IMR-90 (cell line): ENCODE measurements at regions not wholly inside any gene's neighbourhood (a gene's known extent, or its start where the extent isn't known, plus 50 kb on each side); places are given as distances from the start of the nearest gene placed in this dataset.

Experiments
- ATAC-seq: fragments of 200-7000 bp; cut with Tn5 transposase; 2 replicates; pipeline ENCODE4 v1.9.1; 2020; ENCODE audit warnings: low read depth, mild to moderate bottlenecking, moderate library complexity
- BruUV-seq: library from RNA; stranded (reverse); fragments of 400-500 nt; replicated peaks from 2 replicates; lab custom pipeline; 2021; lab: Mats Ljungman, UMichigan
- CTCF ChIA-PET: fragments of 300-600 bp; formaldehyde crosslinking; extraction: SDS; loops from one replicate; lab custom pipeline; 2021; ENCODE audit warnings: antibody characterized with exemption; lab: Yijun Ruan, JAX
- POLR2A ChIA-PET: fragments of 300-600 bp; sonication (Branson Sonifier 250); formaldehyde crosslinking; loops from one replicate; lab custom pipeline; 2022; ENCODE audit warnings: antibody characterized with exemption; ENCODE audit not compliant: unreplicated experiment; lab: Charles Lee
- DNase-seq: peaks from one replicate; pipeline ENCODE4 v3.0.0; 2013
- H2AFZ ChIP-seq: replicated peaks from 2 replicates; pipeline ENCODE3; 2013; ENCODE audit warnings: low read length, mild to moderate bottlenecking; ENCODE audit not compliant: poor library complexity
- H2AK5ac ChIP-seq: 2 replicates; pipeline ENCODE4 v1.6.1; 2013; ENCODE audit warnings: low read depth, low read length, inconsistent platforms
- H2AK9ac ChIP-seq: replicated peaks from 2 replicates; pipeline ENCODE3; 2013; ENCODE audit warnings: mild to moderate bottlenecking, low read depth, low read length, moderate library complexity; ENCODE audit not compliant: poor library complexity
- H2BK120ac ChIP-seq: 2 replicates; pipeline ENCODE4 v1.6.1; 2013; ENCODE audit warnings: low read depth, low read length, inconsistent platforms
- H2BK15ac ChIP-seq: 3 replicates; pipeline ENCODE4 v1.6.1; 2013; ENCODE audit warnings: low read depth, low read length, inconsistent platforms
- H2BK20ac ChIP-seq: 2 replicates; pipeline ENCODE4 v1.6.1; 2013; ENCODE audit warnings: low read depth, mild to moderate bottlenecking, inconsistent platforms, low read length, moderate library complexity
- H2BK5ac ChIP-seq: 2 replicates; pipeline ENCODE4 v1.6.1; 2013; ENCODE audit warnings: mild to moderate bottlenecking, low read depth, low read length, inconsistent platforms; ENCODE audit not compliant: poor library complexity, severe bottlenecking
- H3K14ac ChIP-seq: replicated peaks from 2 replicates; pipeline ENCODE4 v1.6.1; 2013; ENCODE audit warnings: low read depth, low read length, inconsistent platforms
- H3K18ac ChIP-seq: 2 replicates; pipeline ENCODE4 v1.6.1; 2013; ENCODE audit warnings: low read depth, low read length, control low read depth
- H3K23ac ChIP-seq: 2 replicates; pipeline ENCODE4 v1.6.1; 2013; ENCODE audit warnings: low read depth, low read length, inconsistent platforms
- H3K27ac ChIP-seq: 2 replicates; pipeline ENCODE4 v1.5.1; 2013; ENCODE audit warnings: mild to moderate bottlenecking, control low read depth, low read length; ENCODE audit not compliant: insufficient read depth
- H3K27me3 ChIP-seq: 2 replicates; pipeline ENCODE4 v1.6.1; 2013; ENCODE audit warnings: low read length; ENCODE audit not compliant: control insufficient read depth, insufficient read depth
- H3K36me3 ChIP-seq: 2 replicates; pipeline ENCODE4 v1.6.1; 2013; ENCODE audit warnings: low read length, mixed read lengths; ENCODE audit not compliant: control insufficient read depth, insufficient read depth
- H3K4ac ChIP-seq: 2 replicates; pipeline ENCODE4 v1.6.1; 2013; ENCODE audit warnings: low read depth, low read length, inconsistent platforms
- H3K4me1 ChIP-seq: 2 replicates; pipeline ENCODE4 v1.6.1; 2013; ENCODE audit warnings: low read length, mixed read lengths; ENCODE audit not compliant: control insufficient read depth, insufficient read depth
- H3K4me2 ChIP-seq: 2 replicates; pipeline ENCODE4 v1.6.1; 2013; ENCODE audit warnings: low read depth, mild to moderate bottlenecking, control low read depth, low read length, moderate library complexity
- H3K4me3 ChIP-seq: 2 replicates; pipeline ENCODE4 v1.5.1; 2013; ENCODE audit warnings: low read depth, mild to moderate bottlenecking, control low read depth, low read length, moderate library complexity; ENCODE audit not compliant: insufficient read depth
- H3K56ac ChIP-seq: 2 replicates; pipeline ENCODE4 v1.6.1; 2013; ENCODE audit warnings: low read length, inconsistent platforms; ENCODE audit not compliant: insufficient read depth; ENCODE audit errors: extremely low read depth
- H3K79me1 ChIP-seq, 2 experiments: 2 replicates each; pipeline ENCODE4 v1.6.1; 2013; ENCODE audit warnings: low read length in 2 of 2, inconsistent platforms in 1 of 2, low read depth in 1 of 2
- H3K9ac ChIP-seq: 2 replicates; pipeline ENCODE4 v1.6.1; 2013; ENCODE audit warnings: low read depth, low read length, control low read depth
- H3K9me1 ChIP-seq: 2 replicates; pipeline ENCODE4 v1.6.1; 2013; ENCODE audit warnings: low read length, inconsistent platforms; ENCODE audit not compliant: insufficient read depth
- H3K9me3 ChIP-seq: 2 replicates; pipeline ENCODE4 v1.6.1; 2013; ENCODE audit warnings: low read length; ENCODE audit not compliant: control insufficient read depth, insufficient read depth
- H4K20me1 ChIP-seq: 2 replicates; pipeline ENCODE4 v1.6.1; 2013; ENCODE audit warnings: low read length, inconsistent platforms; ENCODE audit not compliant: insufficient read depth
- H4K5ac ChIP-seq: 2 replicates; pipeline ENCODE4 v1.6.1; 2013; ENCODE audit warnings: mild to moderate bottlenecking, low read depth, low read length, control low read depth
- H4K8ac ChIP-seq, 2 experiments: 2 replicates each; pipeline ENCODE4 v1.6.1; 2013; ENCODE audit warnings: low read depth in 2 of 2, low read length in 2 of 2, control low read depth in 1 of 2, inconsistent platforms in 1 of 2
- H4K91ac ChIP-seq: 2 replicates; pipeline ENCODE4 v1.6.1; 2013; ENCODE audit warnings: low read depth, low read length, inconsistent platforms; ENCODE audit not compliant: insufficient read depth
- MXI1 ChIP-seq: IDR thresholded peaks from 2 replicates; pipeline ENCODE4 v1.6.1; 2012; ENCODE audit warnings: low read depth, mild to moderate bottlenecking, low read length, moderate library complexity, borderline replicate concordance
- RAD21 ChIP-seq: IDR thresholded peaks from 2 replicates; pipeline ENCODE4 v1.6.1; 2012; ENCODE audit warnings: low read length, improper control_type of control experiment
- SMC3 ChIP-seq: fragments of 150-350 bp; IDR thresholded peaks from 2 replicates; pipeline ENCODE4 v1.6.1; 2016; ENCODE audit warnings: low read depth, mild to moderate bottlenecking, antibody characterized with exemption, low read length, moderate library complexity
- WGBS, 2 experiments: methylation state at CpG; one replicate each; pipeline versions ENCODE4 v1.1.5 to v1.1.7; 2013; ENCODE audit warnings: missing lambda C conversion rate in 2 of 2; ENCODE audit not compliant: insufficient read length in 1 of 2; ENCODE audit errors: extremely low coverage in 2 of 2; 5-methylcytosine and 5-hydroxymethylcytosine counted together
- dilution Hi-C: fragments of 300-500 bp; cut with HindIII; formaldehyde crosslinking; loops from one replicate; pipeline ENCODE4 v1.14.3; 2018; ENCODE audit warnings: low sequenced_read_pairs; ENCODE audit not compliant: unreplicated experiment
- in situ Hi-C: fragments of 300-500 bp; cut with MboI; formaldehyde crosslinking; loops from 3 replicates; pipeline ENCODE4 v1.14.3; 2019; ENCODE audit warnings: low sequenced_read_pairs, inconsistent platforms, mixed read lengths
- intact Hi-C: fragments of 100-400 bp; cut with micrococcal nuclease; formaldehyde crosslinking; loops from 2 replicates; pipeline ENCODE4 v1.10.0; 2022

DNA sequence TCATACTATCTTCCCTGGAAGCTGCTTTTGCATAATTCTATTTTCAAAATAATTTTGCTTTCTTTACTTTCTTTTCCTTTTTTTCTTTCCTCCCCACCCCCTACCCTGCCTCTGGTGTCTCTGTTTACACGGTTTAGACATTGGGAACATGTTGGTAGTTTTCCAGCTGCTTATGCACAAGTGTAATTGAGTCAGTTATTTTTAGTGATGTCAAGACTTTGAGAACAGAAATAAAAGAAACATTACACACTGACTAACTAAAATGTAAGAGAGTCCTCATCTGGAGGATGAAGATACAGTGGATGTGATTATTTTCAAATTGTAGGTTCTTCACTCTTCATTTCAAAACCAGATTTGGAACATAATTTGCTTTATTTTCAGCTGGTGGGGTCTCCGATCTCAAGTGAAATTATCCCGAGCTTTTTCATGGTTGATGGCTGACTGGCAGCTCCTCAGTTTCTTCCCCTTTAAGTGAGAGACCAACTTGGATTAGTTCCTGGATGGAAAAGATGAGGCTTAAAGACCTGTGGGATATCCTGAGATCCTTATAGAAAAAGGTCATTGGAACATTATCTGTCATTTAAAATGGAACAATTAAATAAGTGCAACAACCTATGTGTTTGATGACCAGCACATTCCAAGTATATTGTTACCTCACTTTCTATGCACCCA lies 154.4 kb upstream of the ZNF462 start:
- BruUV-seq = no TSS peak
- Histone ChIP-seq H3K27ac (no peak overlapping the region), H3K9ac (no peak overlapping the region), H3K9me1 (no peaks in the 10 kb centered on the region), H3K4me1 (peaks cover 5% of the 10 kb centered on the region), H3K9me3 (0 out of 2 replicates have a peak, but pooled peaks cover 2% of the 10 kb centered on the region), H2BK15ac (no peak overlapping the region), H3K23ac (no peak overlapping the region), H3K79me1 (no peaks in the 10 kb centered on the region), H3K56ac (no peak overlapping the region), H2BK5ac (no peak overlapping the region), H4K8ac (no peak overlapping the region), H2BK120ac (no peak overlapping the region), H2AFZ (no peak overlapping the region), H2AK9ac (no peak overlapping the region), H4K91ac (no peak overlapping the region), H3K4me2 (no peak overlapping the region), H3K27me3 (no peaks in the 10 kb centered on the region), H4K5ac (no peak overlapping the region), H4K20me1 (no peaks in the 10 kb centered on the region), H3K36me3 (no peaks in the 10 kb centered on the region), H3K4ac (no peak overlapping the region), H3K4me3 (no peak overlapping the region), H3K18ac (no peak overlapping the region), H2AK5ac (no peak overlapping the region), H2BK20ac (no peak overlapping the region), H3K14ac (no peak overlapping the region)
- CTCF ChIA-PET = interaction anchor here (0.9 kb wide), 1 partner anchor 42 kb away, joined by 4 read pairs; no protein-coding TSS in a partner anchor
- WGBS, 2 experiments = no CpG with 5 or more reads among the region's 3 CpGs
- dilution Hi-C loops = no loop called here
- ATAC-seq = no peak
- peak; percentile 3 for DNase-seq
- TF ChIP-seq SMC3 (no peak), MXI1 (no peak), RAD21 (no peak)
- in situ Hi-C loops = no loop called here
- intact Hi-C loops = no loop called here
- POLR2A ChIA-PET = no interaction called here
